A549 (cell line): ENCODE measurements at regions not wholly inside any gene's neighbourhood (a gene's known extent, or its start where the extent isn't known, plus 50 kb on each side); places are given as distances from the start of the nearest gene placed in this dataset.

Source experiments
- ATAC-seq, 2 experiments: fragments of 200-7000 bp in 1 of 2; fragments of >200 bp in 1 of 2; cut with Nextera tagmentation in 1 of 2; cut with Tn5 transposase in 1 of 2; 3 replicates each; pipeline versions ENCODE4 v1.8.0 to v1.9.1; 2018 to 2020; ENCODE audit warnings: mild to moderate bottlenecking in 1 of 2, moderate library complexity in 1 of 2
- CTCF ChIA-PET: fragments of 300-600 bp; sonication (Branson Sonifier 250); formaldehyde crosslinking; extraction: SDS; loops from one replicate; lab custom pipeline; 2021; ENCODE audit warnings: antibody characterized with exemption, inconsistent platforms; lab: Yijun Ruan, JAX
- POLR2A ChIA-PET: fragments of 350-600 bp; formaldehyde crosslinking; extraction: SDS; loops from one replicate; lab custom pipeline; 2021; ENCODE audit warnings: antibody characterized with exemption, inconsistent platforms; lab: Yijun Ruan, JAX
- DNase-seq, 2 experiments: peaks; one replicate each; pipeline versions ENCODE4 v3.0.0 to v3.0.0-alpha.2; 2011 to 2016; ENCODE audit warnings: low read depth in 1 of 2, low spot score in 1 of 2
- FAIRE-seq: peaks from 2 replicates; lab custom pipeline; 2011; peaks lifted over from hg19 to GRCh38; lab: Jason Lieb, UNC
- H3K27ac ChIP-seq, 2 experiments: fragments of >200 bp; sonication (Bioruptor Twin); formaldehyde crosslinking; 3 replicates each; pipeline ENCODE4 v1.5.1; 2016 to 2017
- H3K4me1 ChIP-seq: fragments of >200 bp; sonication (Bioruptor Twin); formaldehyde crosslinking; 3 replicates; pipeline ENCODE4 v1.6.1; 2016
- H3K4me2 ChIP-seq: fragments of >200 bp; sonication (Bioruptor Twin); formaldehyde crosslinking; 3 replicates; pipeline ENCODE4 v1.6.1; 2016
- H3K4me3 ChIP-seq: fragments of >200 bp; sonication (Bioruptor Twin); formaldehyde crosslinking; 3 replicates; pipeline ENCODE4 v1.5.1; 2016
- H3K9me3 ChIP-seq: fragments of >200 bp; sonication (Bioruptor Twin); formaldehyde crosslinking; 3 replicates; pipeline ENCODE4 v1.6.1; 2016
- CEBPB ChIP-seq, 2 experiments: fragments of >200 bp in 1 of 2; sonication (Bioruptor Twin) in 1 of 2; formaldehyde crosslinking in 1 of 2; IDR thresholded peaks; 2 replicates each; pipeline ENCODE4 v1.6.1; 2012 to 2016
- CHD4 ChIP-seq: fragments of 200-600 bp; sonication (generic); IDR thresholded peaks from 2 replicates; pipeline ENCODE4 v1.6.1; 2016; ENCODE audit warnings: antibody characterized with exemption, mild to moderate bottlenecking, borderline replicate concordance
- GATA3 ChIP-seq: IDR thresholded peaks from 2 replicates; pipeline ENCODE4 v1.6.1; 2012; ENCODE audit warnings: borderline replicate concordance
- HOXA7 ChIP-seq: fragments of 250-450 bp; sonication (Bioruptor Pico); IDR thresholded peaks from 2 replicates; pipeline ENCODE4 v1.5.0; 2020; ENCODE audit warnings: mild to moderate bottlenecking, moderate library complexity
- KDM5A ChIP-seq: fragments of 200-600 bp; sonication (generic); IDR thresholded peaks from 2 replicates; pipeline ENCODE4 v1.6.1; 2016; ENCODE audit warnings: antibody characterized with exemption, mild to moderate bottlenecking
- MYC ChIP-seq: IDR thresholded peaks from 2 replicates; pipeline ENCODE4 v1.6.1; 2012; ENCODE audit warnings: mild to moderate bottlenecking, inconsistent platforms, low read length, improper control_type of control experiment, borderline replicate concordance
- NFE2L2 ChIP-seq: fragments of 150-350 bp; conservative IDR thresholded peaks from 2 replicates; pipeline ENCODE4 v1.6.1; 2014; ENCODE audit warnings: low read length
- PHF8 ChIP-seq: fragments of 200-600 bp; sonication (generic); IDR thresholded peaks from 2 replicates; pipeline ENCODE4 v1.6.1; 2016; ENCODE audit warnings: low read depth, mild to moderate bottlenecking, antibody characterized with exemption, moderate library complexity, borderline replicate concordance
- POLR2A ChIP-seq: IDR thresholded peaks from 2 replicates; pipeline ENCODE4 v1.6.1; 2012; ENCODE audit warnings: mild to moderate bottlenecking, low read length
- RARB ChIP-seq: fragments of 250-450 bp; sonication (Bioruptor Pico); IDR thresholded peaks from 2 replicates; pipeline ENCODE4 v1.8.0; 2021; ENCODE audit warnings: mild to moderate bottlenecking, moderate library complexity
- RCOR1 ChIP-seq: fragments of 150-350 bp; IDR thresholded peaks from 2 replicates; pipeline ENCODE4 v1.6.1; 2014; ENCODE audit warnings: antibody characterized with exemption, low read length, low read depth
- RFX5 ChIP-seq: fragments of 450-650 bp; IDR thresholded peaks from 2 replicates; pipeline ENCODE4 v1.7.1; 2014; ENCODE audit warnings: antibody characterized with exemption, mild to moderate bottlenecking, moderate library complexity
- RNF2 ChIP-seq: fragments of 200-600 bp; sonication (generic); IDR thresholded peaks from 2 replicates; pipeline ENCODE4 v1.6.1; 2016; ENCODE audit warnings: low read depth, mild to moderate bottlenecking, antibody characterized with exemption, moderate library complexity, borderline replicate concordance
- SMC3 ChIP-seq: fragments of >200 bp; sonication (Bioruptor Twin); formaldehyde crosslinking; IDR thresholded peaks from 3 replicates; pipeline ENCODE4 v1.6.1; 2018; ENCODE audit warnings: inconsistent platforms
- TP53 ChIP-seq: fragments of 250-450 bp; sonication (Bioruptor Pico); IDR thresholded peaks from 2 replicates; pipeline ENCODE4 v1.5.0; 2021; ENCODE audit warnings: mild to moderate bottlenecking, moderate library complexity
- ZNF302 ChIP-seq: fragments of 250-450 bp; sonication (Bioruptor Pico); IDR thresholded peaks from 2 replicates; pipeline ENCODE4 v1.9.0; 2021; ENCODE audit warnings: inconsistent platforms, mild to moderate bottlenecking, moderate library complexity
- ZSCAN20 ChIP-seq: fragments of 250-450 bp; sonication (Bioruptor Pico); IDR thresholded peaks from 2 replicates; pipeline ENCODE4 v1.8.0; 2022; ENCODE audit warnings: mild to moderate bottlenecking, moderate library complexity
- WGBS: methylation state at CpG from one replicate; pipeline ENCODE4 v1.1.6; 2017; ENCODE audit errors: missing lambda C conversion rate; 5-methylcytosine and 5-hydroxymethylcytosine counted together
- TF ChIP-seq, protein P1 (sequence below): fragments of >200 bp; sonication (Bioruptor Twin); formaldehyde crosslinking; IDR thresholded peaks from 2 replicates; pipeline ENCODE4 v1.6.1; 2016
- TF ChIP-seq, protein P2 (sequence below): fragments of 450-650 bp; IDR thresholded peaks from 2 replicates; pipeline ENCODE4 v1.6.1; 2014; ENCODE audit warnings: antibody characterized with exemption
- TF ChIP-seq, protein P3 (sequence below): fragments of >200 bp; sonication (Bioruptor Twin); formaldehyde crosslinking; IDR thresholded peaks from 3 replicates; pipeline ENCODE4 v1.5.1; 2016

DNA sequence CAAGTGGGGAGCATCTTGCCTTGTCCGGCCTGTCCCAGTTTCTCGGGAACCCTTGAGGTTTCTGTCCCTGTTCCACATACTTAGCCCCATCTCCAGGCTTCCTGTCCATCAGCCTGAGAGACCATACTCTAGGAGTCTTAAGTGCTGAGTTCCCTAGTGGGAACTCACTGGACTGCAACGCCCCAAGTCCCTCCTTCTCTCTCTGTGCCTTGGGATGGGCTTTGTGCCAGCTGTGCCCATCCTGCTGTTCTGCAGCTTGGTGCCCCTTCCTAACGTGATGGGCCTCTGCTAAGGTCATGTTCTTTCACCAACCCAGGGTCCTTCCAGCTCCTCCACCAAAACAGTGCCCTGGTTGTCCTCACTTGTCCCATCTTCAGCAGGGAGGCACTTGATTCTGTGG is 222.3 kb upstream of the ANKRD55 start:
- TF ChIP-seq HOXA7 (CRISPR knock-in tag) = no peak
- TF ChIP-seq, protein P1, sequence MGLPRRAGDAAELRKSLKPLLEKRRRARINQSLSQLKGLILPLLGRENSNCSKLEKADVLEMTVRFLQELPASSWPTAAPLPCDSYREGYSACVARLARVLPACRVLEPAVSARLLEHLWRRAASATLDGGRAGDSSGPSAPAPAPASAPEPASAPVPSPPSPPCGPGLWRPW = no peak
- TF ChIP-seq MYC = no peak
- no peak for TF ChIP-seq NFE2L2
- no peak for TF ChIP-seq POLR2A
- no peak for TF ChIP-seq TP53 (CRISPR knock-in tag)
- no peak for TF ChIP-seq RCOR1
- no peak for TF ChIP-seq SMC3
- no peak for TF ChIP-seq RFX5
- no peak for TF ChIP-seq KDM5A
- no peak for TF ChIP-seq GATA3
- TF ChIP-seq, protein P2, sequence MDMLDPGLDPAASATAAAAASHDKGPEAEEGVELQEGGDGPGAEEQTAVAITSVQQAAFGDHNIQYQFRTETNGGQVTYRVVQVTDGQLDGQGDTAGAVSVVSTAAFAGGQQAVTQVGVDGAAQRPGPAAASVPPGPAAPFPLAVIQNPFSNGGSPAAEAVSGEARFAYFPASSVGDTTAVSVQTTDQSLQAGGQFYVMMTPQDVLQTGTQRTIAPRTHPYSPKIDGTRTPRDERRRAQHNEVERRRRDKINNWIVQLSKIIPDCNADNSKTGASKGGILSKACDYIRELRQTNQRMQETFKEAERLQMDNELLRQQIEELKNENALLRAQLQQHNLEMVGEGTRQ = no peak
- no peak overlapping the region for H3K4me2 ChIP-seq
- 78% methylated on average over 4 of the region's 4 CpGs for WGBS
- POLR2A ChIA-PET = no interaction called here
- no peak for ATAC-seq
- peaks cover 4% of the 10 kb centered on the region; the same call in 2 of the 3 replicates for H3K4me1 ChIP-seq
- no peak for FAIRE-seq
- H3K9me3 ChIP-seq = no peaks in the 10 kb centered on the region
- H3K27ac ChIP-seq = no peak overlapping the region
- no peak overlapping the region for H3K4me3 ChIP-seq
- DNase-seq = no peak
- CTCF ChIA-PET = interaction anchor here (1.0 kb wide), 1 partner anchor 191 kb away, joined by 3 read pairs; no protein-coding TSS in a partner anchor

DNA sequence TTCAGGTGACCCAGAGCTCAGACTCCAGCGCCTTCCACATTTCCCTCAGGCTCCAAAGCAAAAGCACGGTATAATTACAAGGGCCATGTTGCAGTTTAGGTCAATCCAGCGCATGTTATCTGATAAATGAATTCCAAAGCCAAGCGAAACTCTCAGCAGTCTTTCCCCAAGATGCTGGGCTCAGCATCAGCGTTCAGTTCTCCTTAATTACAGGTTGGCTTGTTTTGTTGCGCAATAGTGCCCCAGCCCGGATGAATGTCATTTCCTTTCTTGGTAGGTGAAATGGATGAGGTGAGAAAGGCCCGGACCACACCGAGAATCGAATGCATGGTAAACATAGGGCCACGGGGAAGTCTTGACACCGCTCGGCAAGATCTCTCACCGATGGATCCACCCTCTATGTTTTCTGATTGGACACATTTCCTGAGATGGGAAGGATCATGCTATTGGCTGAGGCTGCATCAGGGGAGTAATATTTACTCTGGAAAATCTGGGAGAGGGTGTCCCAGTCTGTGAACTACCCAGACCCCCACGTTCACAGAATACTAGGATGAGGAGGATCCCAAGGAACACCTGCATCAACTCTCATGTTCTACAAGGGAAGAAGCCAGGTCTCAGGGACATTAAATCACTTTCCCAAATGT is 221.2 kb upstream of the ANKRD55 start:
- no peak overlapping the region for H3K27ac ChIP-seq
- POLR2A ChIA-PET = no interaction called here
- TF ChIP-seq CEBPB (IDR thresholded peaks at IDR 0.05) (peak; percentile 86 to 93), ZNF302 (CRISPR knock-in tag) (no peak)
- TF ChIP-seq, all 56 proteins: peak for 1
- no peaks in the 10 kb centered on the region for H3K4me1 ChIP-seq
- ATAC-seq (no peak), FAIRE-seq (no peak), DNase-seq (no peak)
- WGBS = 88% methylated on average over 15 of the region's 15 CpGs
- CTCF ChIA-PET = interaction anchor here (1.0 kb wide), 1 partner anchor 192 kb away, joined by 3 read pairs; no protein-coding TSS in a partner anchor
- H3K4me2 ChIP-seq = no peak overlapping the region
- H3K4me3 ChIP-seq = no peak overlapping the region
- H3K9me3 ChIP-seq = no peaks in the 10 kb centered on the region

DNA sequence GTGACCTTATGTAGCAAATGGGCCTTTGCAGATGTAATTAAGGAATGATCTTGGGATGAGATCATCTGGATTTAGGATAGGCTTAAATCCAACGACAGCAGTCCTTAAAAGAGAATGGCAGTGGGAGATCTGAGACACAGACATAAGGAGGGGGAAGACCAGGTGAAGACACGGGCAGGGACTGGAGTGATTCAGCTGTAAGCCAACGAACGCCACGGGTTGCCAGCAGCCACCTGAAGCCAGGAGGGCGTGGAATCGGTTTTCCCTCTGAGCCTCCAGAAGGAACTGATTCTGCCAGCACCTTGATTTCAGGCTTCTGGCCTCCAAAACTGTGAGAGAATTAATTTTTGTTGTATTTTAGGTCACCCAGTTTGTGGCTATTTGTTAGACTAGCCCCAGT is 218.6 kb upstream of the ANKRD55 start:
- 58% methylated on average over 7 of the region's 7 CpGs for WGBS
- no peak for DNase-seq
- no peaks in the 10 kb centered on the region for H3K4me1 ChIP-seq
- CTCF ChIA-PET = no interaction called here
- H3K9me3 ChIP-seq = no peaks in the 10 kb centered on the region
- no peak for FAIRE-seq
- no peak overlapping the region for H3K27ac ChIP-seq
- H3K4me2 ChIP-seq = no peak overlapping the region
- TF ChIP-seq RNF2 (no peak), RFX5 (no peak), CHD4 (no peak), ZSCAN20 (CRISPR knock-in tag) (no peak), NFE2L2 (no peak), RARB (CRISPR knock-in tag) (no peak), PHF8 (no peak)
- TF ChIP-seq, protein P3, sequence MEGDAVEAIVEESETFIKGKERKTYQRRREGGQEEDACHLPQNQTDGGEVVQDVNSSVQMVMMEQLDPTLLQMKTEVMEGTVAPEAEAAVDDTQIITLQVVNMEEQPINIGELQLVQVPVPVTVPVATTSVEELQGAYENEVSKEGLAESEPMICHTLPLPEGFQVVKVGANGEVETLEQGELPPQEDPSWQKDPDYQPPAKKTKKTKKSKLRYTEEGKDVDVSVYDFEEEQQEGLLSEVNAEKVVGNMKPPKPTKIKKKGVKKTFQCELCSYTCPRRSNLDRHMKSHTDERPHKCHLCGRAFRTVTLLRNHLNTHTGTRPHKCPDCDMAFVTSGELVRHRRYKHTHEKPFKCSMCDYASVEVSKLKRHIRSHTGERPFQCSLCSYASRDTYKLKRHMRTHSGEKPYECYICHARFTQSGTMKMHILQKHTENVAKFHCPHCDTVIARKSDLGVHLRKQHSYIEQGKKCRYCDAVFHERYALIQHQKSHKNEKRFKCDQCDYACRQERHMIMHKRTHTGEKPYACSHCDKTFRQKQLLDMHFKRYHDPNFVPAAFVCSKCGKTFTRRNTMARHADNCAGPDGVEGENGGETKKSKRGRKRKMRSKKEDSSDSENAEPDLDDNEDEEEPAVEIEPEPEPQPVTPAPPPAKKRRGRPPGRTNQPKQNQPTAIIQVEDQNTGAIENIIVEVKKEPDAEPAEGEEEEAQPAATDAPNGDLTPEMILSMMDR = no peak
- H3K4me3 ChIP-seq = no peak overlapping the region
- no peak for ATAC-seq
- POLR2A ChIA-PET = no interaction called here
